ENCODE measurements at regions not wholly inside any gene's neighbourhood (a gene's known extent, or its start where the extent isn't known, plus 50 kb on each side); places are given as distances from the start of the nearest gene placed in this dataset.

DNA sequence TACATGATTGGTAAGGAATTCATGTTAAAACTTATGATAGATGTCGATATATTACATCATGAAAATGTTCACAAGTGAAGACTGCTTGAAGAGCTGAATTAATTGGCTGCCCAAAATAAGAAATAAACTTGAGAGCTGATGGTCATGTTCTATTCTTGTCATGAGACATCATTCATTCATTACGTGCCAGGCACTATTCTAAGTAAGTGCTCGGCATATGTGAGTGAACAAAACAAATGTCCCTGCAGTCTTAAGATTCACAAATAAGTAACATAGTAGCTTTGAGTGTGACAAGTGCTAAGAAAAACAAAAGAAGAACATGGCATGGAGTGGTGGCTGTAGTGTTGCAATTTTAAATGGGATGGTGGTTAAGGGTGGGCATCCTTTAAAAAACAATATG is 329.3 kb downstream of the SUCLA2 start:
- TF ChIP-seq, protein P1, sequence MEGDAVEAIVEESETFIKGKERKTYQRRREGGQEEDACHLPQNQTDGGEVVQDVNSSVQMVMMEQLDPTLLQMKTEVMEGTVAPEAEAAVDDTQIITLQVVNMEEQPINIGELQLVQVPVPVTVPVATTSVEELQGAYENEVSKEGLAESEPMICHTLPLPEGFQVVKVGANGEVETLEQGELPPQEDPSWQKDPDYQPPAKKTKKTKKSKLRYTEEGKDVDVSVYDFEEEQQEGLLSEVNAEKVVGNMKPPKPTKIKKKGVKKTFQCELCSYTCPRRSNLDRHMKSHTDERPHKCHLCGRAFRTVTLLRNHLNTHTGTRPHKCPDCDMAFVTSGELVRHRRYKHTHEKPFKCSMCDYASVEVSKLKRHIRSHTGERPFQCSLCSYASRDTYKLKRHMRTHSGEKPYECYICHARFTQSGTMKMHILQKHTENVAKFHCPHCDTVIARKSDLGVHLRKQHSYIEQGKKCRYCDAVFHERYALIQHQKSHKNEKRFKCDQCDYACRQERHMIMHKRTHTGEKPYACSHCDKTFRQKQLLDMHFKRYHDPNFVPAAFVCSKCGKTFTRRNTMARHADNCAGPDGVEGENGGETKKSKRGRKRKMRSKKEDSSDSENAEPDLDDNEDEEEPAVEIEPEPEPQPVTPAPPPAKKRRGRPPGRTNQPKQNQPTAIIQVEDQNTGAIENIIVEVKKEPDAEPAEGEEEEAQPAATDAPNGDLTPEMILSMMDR (IDR thresholded peaks at IDR 0.05): no peak
- TF ChIP-seq POLR2A (IDR thresholded peaks at IDR 0.05) (no peak), POLR2AphosphoS5 (IDR thresholded peaks at IDR 0.05; ENCODE audit: insufficient read depth in 1 of 2, low read depth in 1 of 2) (no peak)

Data from vagina (tissue), 2 donors.